ENCODE measurements at regions not wholly inside any gene's neighbourhood (a gene's known extent, or its start where the extent isn't known, plus 50 kb on each side); places are given as distances from the start of the nearest gene placed in this dataset.
"Not testable (repeated sequence)": the region's sequence is repeated elsewhere in the genome, so short reads cannot be mapped to it uniquely, and the experiment has no call there.

GRCh38 chr4:24363751-24364150 is 220.6 kb downstream of the DHX15 start:
- TF ChIP-seq CTCF (IDR thresholded peaks at IDR 0.05; ENCODE audit: low read depth, low read length): no peak
- no peak for DNase-seq (ENCODE audit: low read depth in 2 of 2)

GRCh38 chr4:24352112-24352511 is 232.2 kb downstream of the DHX15 start:
- H3K4me3 ChIP-seq (replicated peaks in 1 of 2; ENCODE audit: low read depth in 2 of 2, low read length in 2 of 2): no peak overlapping the region
- no peak for DNase-seq (ENCODE audit: low read depth in 2 of 2)
- TF ChIP-seq CTCF (IDR thresholded peaks at IDR 0.05; ENCODE audit: low read depth, low read length): no peak

More at GRCh38 chr4:24363751-24364150, 220.6 kb downstream of the DHX15 start:
- H3K4me3 ChIP-seq (replicated peaks in 1 of 2; ENCODE audit: low read depth in 2 of 2, low read length in 2 of 2): no peak overlapping the region

- not testable (repeated sequence) for DNase-seq (ENCODE audit: low read depth in 2 of 2); H3K4me3 ChIP-seq (replicated peaks in 1 of 2; ENCODE audit: low read depth in 2 of 2, low read length in 2 of 2)
Measured at GRCh38 chr4:24349168-24349996, 235.0 kb downstream of the DHX15 start.

- TF ChIP-seq CTCF (IDR thresholded peaks at IDR 0.05; ENCODE audit: low read depth, low read length): no peak
Measured at GRCh38 chr4:24339260-24339659, 245.1 kb downstream of the DHX15 start.

GRCh38 chr4:24337451-24338190 is 246.7 kb downstream of the DHX15 start:
- TF ChIP-seq CTCF (IDR thresholded peaks at IDR 0.05; ENCODE audit: low read depth, low read length): no peak
- H3K4me3 ChIP-seq (replicated peaks in 1 of 2; ENCODE audit: low read depth in 2 of 2, low read length in 2 of 2): no peak overlapping the region
- no peak for DNase-seq (ENCODE audit: low read depth in 2 of 2)

More at GRCh38 chr4:24339260-24339659, 245.1 kb downstream of the DHX15 start:
- H3K4me3 ChIP-seq (replicated peaks in 1 of 2; ENCODE audit: low read depth in 2 of 2, low read length in 2 of 2): no peak overlapping the region
- no peak for DNase-seq (ENCODE audit: low read depth in 2 of 2)

- no peak overlapping the region for H3K4me3 ChIP-seq (replicated peaks in 1 of 2; ENCODE audit: low read depth in 2 of 2, low read length in 2 of 2)
- no peak for DNase-seq (ENCODE audit: low read depth in 2 of 2)
- TF ChIP-seq CTCF (IDR thresholded peaks at IDR 0.05; ENCODE audit: low read depth, low read length): no peak
Measured at GRCh38 chr4:24335616-24336015, 248.7 kb downstream of the DHX15 start.

DNA sequence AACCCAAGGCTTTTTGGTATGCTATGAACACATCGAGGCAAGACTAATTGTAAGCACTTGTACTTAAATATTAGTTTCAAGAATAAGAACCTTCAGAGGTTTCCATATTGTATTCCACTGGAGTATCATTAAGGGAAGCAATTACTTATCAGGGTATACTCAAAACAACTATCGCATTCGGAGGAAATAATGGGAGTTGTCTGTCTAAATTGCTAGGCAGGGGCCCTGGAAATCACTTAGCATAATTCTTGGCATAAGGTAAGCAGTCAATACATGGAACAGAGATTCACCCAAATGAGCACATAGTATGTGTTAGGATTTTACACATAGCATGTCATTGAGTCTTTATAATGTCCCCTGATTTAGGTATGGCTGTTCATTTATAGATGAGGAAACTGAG is 249.4 kb downstream of the DHX15 start:
- DNase-seq (ENCODE audit: low read depth in 2 of 2): no peak
- H3K4me3 ChIP-seq (replicated peaks in 1 of 2; ENCODE audit: low read depth in 2 of 2, low read length in 2 of 2): no peak overlapping the region
- no peak for TF ChIP-seq CTCF (IDR thresholded peaks at IDR 0.05; ENCODE audit: low read depth, low read length)

All from cardiac fibroblast (primary cell).